GM23338 (cell line): ENCODE measurements at regions not wholly inside any gene's neighbourhood (a gene's known extent, or its start where the extent isn't known, plus 50 kb on each side); places are given as distances from the start of the nearest gene placed in this dataset.

Experiments used
- ATAC-seq: fragments of 200-7000 bp; cut with Tn5 transposase; 3 replicates; pipeline ENCODE4 v1.9.1; 2020
- DNase-seq: peaks from one replicate; pipeline ENCODE4 v3.0.0-alpha.2; 2015; ENCODE audit warnings: low spot score
- H2AFZ ChIP-seq: fragments of 200-600 bp; sonication (generic); 2 replicates; pipeline ENCODE4 v1.8.0; 2016; ENCODE audit warnings: antibody characterized with exemption, mild to moderate bottlenecking, moderate library complexity
- H3F3A ChIP-seq: fragments of 200-600 bp; sonication (generic); replicated peaks from 2 replicates; pipeline ENCODE4 v1.8.0; 2017; ENCODE audit warnings: antibody characterized with exemption, mixed run types, low read depth
- H3K27ac ChIP-seq: fragments of 200-600 bp; sonication (generic); 2 replicates; pipeline ENCODE4 v1.6.1; 2016; ENCODE audit warnings: low read depth
- H3K27me3 ChIP-seq: fragments of 200-600 bp; sonication (generic); 2 replicates; pipeline ENCODE4 v1.8.0; 2016; ENCODE audit warnings: mild to moderate bottlenecking, mixed run types, moderate library complexity; ENCODE audit not compliant: insufficient read depth
- H3K36me3 ChIP-seq: fragments of 200-600 bp; sonication (generic); 2 replicates; pipeline ENCODE4 v1.8.0; 2016; ENCODE audit warnings: mild to moderate bottlenecking; ENCODE audit not compliant: insufficient read depth
- H3K4me1 ChIP-seq: fragments of 200-600 bp; sonication (generic); 2 replicates; pipeline ENCODE4 v1.8.0; 2016; ENCODE audit warnings: mild to moderate bottlenecking, moderate library complexity; ENCODE audit not compliant: insufficient read depth
- H3K4me2 ChIP-seq: fragments of 200-600 bp; sonication (generic); 2 replicates; pipeline ENCODE4 v1.7.1; 2017; ENCODE audit warnings: mixed run types
- H3K4me3 ChIP-seq: fragments of 200-600 bp; sonication (generic); 2 replicates; pipeline ENCODE4 v1.6.1; 2016; ENCODE audit warnings: mixed run types
- H3K79me2 ChIP-seq: fragments of 200-600 bp; sonication (generic); replicated peaks from 2 replicates; pipeline ENCODE4 v1.8.0; 2017; ENCODE audit warnings: mild to moderate bottlenecking; ENCODE audit not compliant: insufficient read depth
- H3K9me2 ChIP-seq: fragments of 200-600 bp; sonication (generic); 2 replicates; pipeline ENCODE4 v1.8.0; 2017; ENCODE audit not compliant: insufficient read depth
- H4K20me1 ChIP-seq: fragments of 200-600 bp; sonication (generic); replicated peaks from 2 replicates; pipeline ENCODE4 v1.8.0; 2017; ENCODE audit warnings: mild to moderate bottlenecking; ENCODE audit not compliant: insufficient read depth
- H3K27ac Mint-ChIP-seq: 2 replicates; pipeline ENCODE4 v1.8.0; 2020; ENCODE audit warnings: inconsistent platforms, mild to moderate bottlenecking, moderate library complexity, mixed read lengths
- H3K27me3 Mint-ChIP-seq: 3 replicates; pipeline ENCODE4 v1.8.0; 2022; ENCODE audit warnings: low read depth, mild to moderate bottlenecking, moderate library complexity, mixed read lengths, inconsistent platforms; ENCODE audit not compliant: insufficient read depth, poor library complexity
- H3K36me3 Mint-ChIP-seq: 3 replicates; pipeline ENCODE4 v1.8.0; 2021; ENCODE audit warnings: low read depth, mild to moderate bottlenecking, inconsistent platforms, moderate library complexity, mixed read lengths
- H3K4me1 Mint-ChIP-seq: 3 replicates; pipeline ENCODE4 v1.8.0; 2020; ENCODE audit warnings: mild to moderate bottlenecking, inconsistent platforms, mixed read lengths
- H3K4me3 Mint-ChIP-seq: 3 replicates; pipeline ENCODE4 v1.8.0; 2021; ENCODE audit warnings: moderate library complexity, mild to moderate bottlenecking, inconsistent platforms, mixed read lengths
- H3K9me3 Mint-ChIP-seq: 3 replicates; pipeline ENCODE4 v1.8.0; 2020; ENCODE audit warnings: moderate library complexity, mild to moderate bottlenecking, inconsistent platforms, mixed read lengths
- CREB1 ChIP-seq: fragments of 250-450 bp; sonication (Bioruptor Pico); IDR thresholded peaks from 2 replicates; pipeline ENCODE4 v1.5.0; 2020; ENCODE audit warnings: low read depth, mild to moderate bottlenecking, moderate library complexity
- ETS1 ChIP-seq: IDR thresholded peaks from 2 replicates; pipeline ENCODE4 v1.6.1; 2016; ENCODE audit warnings: antibody characterized with exemption
- EZH2 ChIP-seq: fragments of 200-600 bp; sonication (generic); IDR thresholded peaks from one replicate; pipeline ENCODE4 v1.8.0; 2017; ENCODE audit warnings: antibody characterized with exemption, mild to moderate bottlenecking, low read depth; ENCODE audit not compliant: unreplicated experiment
- EZH2phosphoT487 ChIP-seq: fragments of 200-600 bp; sonication (generic); IDR thresholded peaks from one replicate; pipeline ENCODE4 v1.8.1; 2018; ENCODE audit warnings: antibody characterized with exemption; ENCODE audit not compliant: unreplicated experiment
- JUNB ChIP-seq: IDR thresholded peaks from one replicate; pipeline ENCODE4 v1.6.1; 2016; ENCODE audit warnings: antibody characterized with exemption; ENCODE audit not compliant: unreplicated experiment
- NANOG ChIP-seq: IDR thresholded peaks from 2 replicates; pipeline ENCODE4 v1.6.1; 2016; ENCODE audit warnings: antibody characterized with exemption, borderline replicate concordance
- POLR2AphosphoS5 ChIP-seq: IDR thresholded peaks from 2 replicates; pipeline ENCODE4 v1.6.1; 2016; ENCODE audit warnings: antibody characterized with exemption, low read depth
- STAT1 ChIP-seq: IDR thresholded peaks from one replicate; pipeline ENCODE4 v1.6.1; 2016; ENCODE audit warnings: antibody characterized with exemption; ENCODE audit not compliant: unreplicated experiment
- ZNF114 ChIP-seq: fragments of 250-450 bp; sonication (Bioruptor Pico); IDR thresholded peaks from 2 replicates; pipeline ENCODE4 v1.5.0; 2020; ENCODE audit warnings: mild to moderate bottlenecking, moderate library complexity
- ZNF331 ChIP-seq: fragments of 250-450 bp; sonication (Bioruptor Pico); IDR thresholded peaks from 2 replicates; pipeline ENCODE4 v1.5.0; 2020; ENCODE audit warnings: low read depth, mild to moderate bottlenecking, moderate library complexity
- TF ChIP-seq, protein P1 (sequence below): fragments of 250-450 bp; sonication (Bioruptor Pico); IDR thresholded peaks from 2 replicates; pipeline ENCODE4 v1.5.0; 2020; ENCODE audit warnings: mild to moderate bottlenecking, moderate library complexity
- TF ChIP-seq, protein P2 (sequence below): IDR thresholded peaks from one replicate; pipeline ENCODE4 v1.6.1; 2018; ENCODE audit warnings: antibody characterized with exemption; ENCODE audit not compliant: unreplicated experiment

DNA sequence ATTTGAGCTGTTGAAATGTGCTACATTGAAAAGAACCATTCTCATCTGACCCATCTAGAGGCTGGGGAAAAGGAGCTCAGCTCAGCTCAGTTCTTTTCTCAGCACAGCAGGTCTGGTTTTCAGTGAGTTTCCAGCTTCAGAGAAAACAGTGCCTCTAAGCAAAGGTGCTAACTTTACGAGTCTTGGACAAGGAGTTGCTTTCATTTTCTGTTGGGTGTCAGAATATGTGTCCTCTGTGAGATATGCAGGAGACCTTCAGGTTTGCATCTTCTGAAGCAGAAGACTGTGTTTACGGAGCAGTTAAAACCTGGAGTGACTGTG lies 321.3 kb upstream of the USP24 start:
- ATAC-seq = no peak
- Histone ChIP-seq H3K36me3 (no peaks in the 10 kb centered on the region), H3K4me2 (no peak overlapping the region), H3K4me3 (no peak overlapping the region), H2AFZ (no peak overlapping the region), H4K20me1 (no peaks in the 10 kb centered on the region), H3K79me2 (no peaks in the 10 kb centered on the region), H3K4me1 (no peaks in the 10 kb centered on the region), H3F3A (no peaks in the 10 kb centered on the region), H3K9me2 (no peaks in the 10 kb centered on the region; the same call in 1 of the 2 replicates), H3K27ac (no peak overlapping the region), H3K27me3 (no peaks in the 10 kb centered on the region)
- no peaks in the 10 kb centered on the region for H3K36me3 Mint-ChIP-seq
- H3K4me1 Mint-ChIP-seq = no peaks in the 10 kb centered on the region
- H3K27ac Mint-ChIP-seq = no peak overlapping the region
- no peaks in the 10 kb centered on the region for H3K27me3 Mint-ChIP-seq
- no peaks in the 10 kb centered on the region for H3K9me3 Mint-ChIP-seq
- no peak overlapping the region for H3K4me3 Mint-ChIP-seq
- TF ChIP-seq ZNF331 = no peak
- no peak for TF ChIP-seq JUNB
- DNase-seq = no peak

- Histone ChIP-seq H3K9me2 (no peaks in the 10 kb centered on the region; the same call in 1 of the 2 replicates), H3K27ac (no peak overlapping the region), H3K4me2 (no peak overlapping the region), H4K20me1 (no peaks in the 10 kb centered on the region), H3K79me2 (no peaks in the 10 kb centered on the region), H3K4me1 (no peaks in the 10 kb centered on the region), H2AFZ (no peak overlapping the region), H3K4me3 (no peak overlapping the region), H3K27me3 (no peaks in the 10 kb centered on the region), H3F3A (no peaks in the 10 kb centered on the region), H3K36me3 (no peaks in the 10 kb centered on the region)
- DNase-seq = no peak
- H3K4me1 Mint-ChIP-seq = peaks cover 2% of the 10 kb centered on the region; the same call in 2 of the 3 replicates
- no peak for ATAC-seq
- no peaks in the 10 kb centered on the region for H3K9me3 Mint-ChIP-seq
- H3K27ac Mint-ChIP-seq = no peak overlapping the region
- no peak overlapping the region for H3K4me3 Mint-ChIP-seq
- H3K36me3 Mint-ChIP-seq = no peaks in the 10 kb centered on the region
- H3K27me3 Mint-ChIP-seq = no peaks in the 10 kb centered on the region
- TF ChIP-seq ETS1 (no peak), ZNF331 (no peak), EZH2 (no peak), CREB1 (CRISPR knock-in tag) (no peak), ZNF114 (CRISPR knock-in tag) (no peak), EZH2phosphoT487 (no peak), POLR2AphosphoS5 (no peak), STAT1 (no peak), NANOG (no peak)
- TF ChIP-seq, protein P1, sequence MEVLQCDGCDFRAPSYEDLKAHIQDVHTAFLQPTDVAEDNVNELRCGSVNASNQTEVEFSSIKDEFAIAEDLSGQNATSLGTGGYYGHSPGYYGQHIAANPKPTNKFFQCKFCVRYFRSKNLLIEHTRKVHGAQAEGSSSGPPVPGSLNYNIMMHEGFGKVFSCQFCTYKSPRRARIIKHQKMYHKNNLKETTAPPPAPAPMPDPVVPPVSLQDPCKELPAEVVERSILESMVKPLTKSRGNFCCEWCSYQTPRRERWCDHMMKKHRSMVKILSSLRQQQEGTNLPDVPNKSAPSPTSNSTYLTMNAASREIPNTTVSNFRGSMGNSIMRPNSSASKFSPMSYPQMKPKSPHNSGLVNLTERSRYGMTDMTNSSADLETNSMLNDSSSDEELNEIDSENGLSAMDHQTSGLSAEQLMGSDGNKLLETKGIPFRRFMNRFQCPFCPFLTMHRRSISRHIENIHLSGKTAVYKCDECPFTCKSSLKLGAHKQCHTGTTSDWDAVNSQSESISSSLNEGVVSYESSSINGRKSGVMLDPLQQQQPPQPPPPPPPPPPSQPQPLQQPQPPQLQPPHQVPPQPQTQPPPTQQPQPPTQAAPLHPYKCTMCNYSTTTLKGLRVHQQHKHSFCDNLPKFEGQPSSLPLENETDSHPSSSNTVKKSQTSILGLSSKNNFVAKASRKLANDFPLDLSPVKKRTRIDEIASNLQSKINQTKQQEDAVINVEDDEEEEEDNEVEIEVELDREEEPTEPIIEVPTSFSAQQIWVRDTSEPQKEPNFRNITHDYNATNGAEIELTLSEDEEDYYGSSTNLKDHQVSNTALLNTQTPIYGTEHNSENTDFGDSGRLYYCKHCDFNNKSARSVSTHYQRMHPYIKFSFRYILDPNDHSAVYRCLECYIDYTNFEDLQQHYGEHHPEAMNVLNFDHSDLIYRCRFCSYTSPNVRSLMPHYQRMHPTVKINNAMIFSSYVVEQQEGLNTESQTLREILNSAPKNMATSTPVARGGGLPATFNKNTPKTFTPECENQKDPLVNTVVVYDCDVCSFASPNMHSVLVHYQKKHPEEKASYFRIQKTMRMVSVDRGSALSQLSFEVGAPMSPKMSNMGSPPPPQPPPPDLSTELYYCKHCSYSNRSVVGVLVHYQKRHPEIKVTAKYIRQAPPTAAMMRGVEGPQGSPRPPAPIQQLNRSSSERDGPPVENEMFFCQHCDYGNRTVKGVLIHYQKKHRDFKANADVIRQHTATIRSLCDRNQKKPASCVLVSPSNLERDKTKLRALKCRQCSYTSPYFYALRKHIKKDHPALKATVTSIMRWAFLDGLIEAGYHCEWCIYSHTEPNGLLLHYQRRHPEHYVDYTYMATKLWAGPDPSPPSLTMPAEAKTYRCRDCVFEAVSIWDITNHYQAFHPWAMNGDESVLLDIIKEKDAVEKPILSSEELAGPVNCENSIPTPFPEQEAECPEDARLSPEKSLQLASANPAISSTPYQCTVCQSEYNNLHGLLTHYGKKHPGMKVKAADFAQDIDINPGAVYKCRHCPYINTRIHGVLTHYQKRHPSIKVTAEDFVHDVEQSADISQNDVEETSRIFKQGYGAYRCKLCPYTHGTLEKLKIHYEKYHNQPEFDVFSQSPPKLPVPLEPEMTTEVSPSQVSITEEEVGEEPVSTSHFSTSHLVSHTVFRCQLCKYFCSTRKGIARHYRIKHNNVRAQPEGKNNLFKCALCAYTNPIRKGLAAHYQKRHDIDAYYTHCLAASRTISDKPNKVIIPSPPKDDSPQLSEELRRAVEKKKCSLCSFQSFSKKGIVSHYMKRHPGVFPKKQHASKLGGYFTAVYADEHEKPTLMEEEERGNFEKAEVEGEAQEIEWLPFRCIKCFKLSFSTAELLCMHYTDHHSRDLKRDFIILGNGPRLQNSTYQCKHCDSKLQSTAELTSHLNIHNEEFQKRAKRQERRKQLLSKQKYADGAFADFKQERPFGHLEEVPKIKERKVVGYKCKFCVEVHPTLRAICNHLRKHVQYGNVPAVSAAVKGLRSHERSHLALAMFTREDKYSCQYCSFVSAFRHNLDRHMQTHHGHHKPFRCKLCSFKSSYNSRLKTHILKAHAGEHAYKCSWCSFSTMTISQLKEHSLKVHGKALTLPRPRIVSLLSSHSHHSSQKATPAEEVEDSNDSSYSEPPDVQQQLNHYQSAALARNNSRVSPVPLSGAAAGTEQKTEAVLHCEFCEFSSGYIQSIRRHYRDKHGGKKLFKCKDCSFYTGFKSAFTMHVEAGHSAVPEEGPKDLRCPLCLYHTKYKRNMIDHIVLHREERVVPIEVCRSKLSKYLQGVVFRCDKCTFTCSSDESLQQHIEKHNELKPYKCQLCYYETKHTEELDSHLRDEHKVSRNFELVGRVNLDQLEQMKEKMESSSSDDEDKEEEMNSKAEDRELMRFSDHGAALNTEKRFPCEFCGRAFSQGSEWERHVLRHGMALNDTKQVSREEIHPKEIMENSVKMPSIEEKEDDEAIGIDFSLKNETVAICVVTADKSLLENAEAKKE (CRISPR knock-in tag) = no peak
- TF ChIP-seq, protein P2, sequence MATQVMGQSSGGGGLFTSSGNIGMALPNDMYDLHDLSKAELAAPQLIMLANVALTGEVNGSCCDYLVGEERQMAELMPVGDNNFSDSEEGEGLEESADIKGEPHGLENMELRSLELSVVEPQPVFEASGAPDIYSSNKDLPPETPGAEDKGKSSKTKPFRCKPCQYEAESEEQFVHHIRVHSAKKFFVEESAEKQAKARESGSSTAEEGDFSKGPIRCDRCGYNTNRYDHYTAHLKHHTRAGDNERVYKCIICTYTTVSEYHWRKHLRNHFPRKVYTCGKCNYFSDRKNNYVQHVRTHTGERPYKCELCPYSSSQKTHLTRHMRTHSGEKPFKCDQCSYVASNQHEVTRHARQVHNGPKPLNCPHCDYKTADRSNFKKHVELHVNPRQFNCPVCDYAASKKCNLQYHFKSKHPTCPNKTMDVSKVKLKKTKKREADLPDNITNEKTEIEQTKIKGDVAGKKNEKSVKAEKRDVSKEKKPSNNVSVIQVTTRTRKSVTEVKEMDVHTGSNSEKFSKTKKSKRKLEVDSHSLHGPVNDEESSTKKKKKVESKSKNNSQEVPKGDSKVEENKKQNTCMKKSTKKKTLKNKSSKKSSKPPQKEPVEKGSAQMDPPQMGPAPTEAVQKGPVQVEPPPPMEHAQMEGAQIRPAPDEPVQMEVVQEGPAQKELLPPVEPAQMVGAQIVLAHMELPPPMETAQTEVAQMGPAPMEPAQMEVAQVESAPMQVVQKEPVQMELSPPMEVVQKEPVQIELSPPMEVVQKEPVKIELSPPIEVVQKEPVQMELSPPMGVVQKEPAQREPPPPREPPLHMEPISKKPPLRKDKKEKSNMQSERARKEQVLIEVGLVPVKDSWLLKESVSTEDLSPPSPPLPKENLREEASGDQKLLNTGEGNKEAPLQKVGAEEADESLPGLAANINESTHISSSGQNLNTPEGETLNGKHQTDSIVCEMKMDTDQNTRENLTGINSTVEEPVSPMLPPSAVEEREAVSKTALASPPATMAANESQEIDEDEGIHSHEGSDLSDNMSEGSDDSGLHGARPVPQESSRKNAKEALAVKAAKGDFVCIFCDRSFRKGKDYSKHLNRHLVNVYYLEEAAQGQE = no peak
These were observed 320.8 kb upstream of the USP24 start for GRCh38 chr1:55535724-55536544.
